Calu3 (cell line): ENCODE measurements at regions not wholly inside any gene's neighbourhood (a gene's known extent, or its start where the extent isn't known, plus 50 kb on each side); places are given as distances from the start of the nearest gene placed in this dataset.

Experiments
- BruUV-seq: library from RNA; stranded (reverse); fragments of 400-500 nt; replicated peaks from 2 replicates; lab custom pipeline; 2021; lab: Mats Ljungman, UMichigan
- CTCF ChIA-PET: fragments of 300-600 bp; sonication (Branson Sonifier 250); formaldehyde crosslinking; loops from one replicate; lab custom pipeline; 2022; ENCODE audit warnings: antibody characterized with exemption; lab: Charles Lee
- DNase-seq: peaks from one replicate; pipeline ENCODE4 v3.0.0; 2022
- H3K27ac Mint-ChIP-seq: one replicate; pipeline ENCODE4 v1.8.0; 2022; ENCODE audit warnings: mixed read lengths; ENCODE audit not compliant: unreplicated experiment
- H3K27me3 Mint-ChIP-seq: one replicate; pipeline ENCODE4 v1.8.0; 2022; ENCODE audit warnings: mixed read lengths; ENCODE audit not compliant: unreplicated experiment
- H3K36me3 Mint-ChIP-seq: one replicate; pipeline ENCODE4 v1.8.0; 2022; ENCODE audit warnings: mild to moderate bottlenecking, moderate library complexity, mixed read lengths; ENCODE audit not compliant: insufficient read depth, unreplicated experiment
- H3K4me1 Mint-ChIP-seq: one replicate; pipeline ENCODE4 v1.8.0; 2022; ENCODE audit warnings: mild to moderate bottlenecking, low read depth, mixed read lengths; ENCODE audit not compliant: unreplicated experiment
- H3K4me3 Mint-ChIP-seq: one replicate; pipeline ENCODE4 v1.8.0; 2022; ENCODE audit warnings: mild to moderate bottlenecking, low read depth, moderate library complexity, mixed read lengths; ENCODE audit not compliant: unreplicated experiment
- H3K9me3 Mint-ChIP-seq: one replicate; pipeline ENCODE4 v1.8.0; 2022; ENCODE audit warnings: low read depth, mixed read lengths; ENCODE audit not compliant: unreplicated experiment
- intact Hi-C: fragments of 100-400 bp; cut with micrococcal nuclease; formaldehyde crosslinking; loops from one replicate; pipeline ENCODE4 v1.10.0; 2022; ENCODE audit not compliant: unreplicated experiment
- TF ChIP-seq, protein P1 (sequence below): fragments of 200-600 bp; IDR thresholded peaks from one replicate; pipeline ENCODE4 v1.8.0; 2022; ENCODE audit warnings: antibody characterized with exemption; ENCODE audit not compliant: unreplicated experiment

DNA sequence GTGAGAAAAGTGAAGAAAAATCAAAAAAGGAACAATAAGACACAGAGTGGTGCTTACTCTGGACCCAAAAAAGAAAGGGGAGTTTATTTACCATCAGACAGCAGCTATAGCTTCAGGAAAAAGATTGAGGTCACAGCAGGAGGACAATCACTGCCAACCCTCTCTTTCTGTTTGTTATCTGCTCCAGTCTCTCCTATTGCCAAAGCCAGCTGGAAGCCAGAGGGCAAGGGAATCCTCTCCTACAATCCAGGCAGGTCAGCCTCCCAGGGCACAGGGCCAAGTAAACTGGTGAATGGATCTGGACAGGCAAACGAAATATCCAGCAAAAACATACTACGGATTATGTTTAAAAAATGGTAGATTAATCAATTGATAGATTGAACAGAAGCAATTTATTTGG is 306.9 kb upstream of the SLIT2 start:
- intact Hi-C loops: loop anchor here (10.0 kb wide), 1 partner anchor 300 kb away; no protein-coding TSS in a partner anchor
- no peaks in the 10 kb centered on the region for H3K4me1 Mint-ChIP-seq
- no peaks in the 10 kb centered on the region for H3K9me3 Mint-ChIP-seq
- no peak overlapping the region for H3K4me3 Mint-ChIP-seq
- TF ChIP-seq, protein P1, sequence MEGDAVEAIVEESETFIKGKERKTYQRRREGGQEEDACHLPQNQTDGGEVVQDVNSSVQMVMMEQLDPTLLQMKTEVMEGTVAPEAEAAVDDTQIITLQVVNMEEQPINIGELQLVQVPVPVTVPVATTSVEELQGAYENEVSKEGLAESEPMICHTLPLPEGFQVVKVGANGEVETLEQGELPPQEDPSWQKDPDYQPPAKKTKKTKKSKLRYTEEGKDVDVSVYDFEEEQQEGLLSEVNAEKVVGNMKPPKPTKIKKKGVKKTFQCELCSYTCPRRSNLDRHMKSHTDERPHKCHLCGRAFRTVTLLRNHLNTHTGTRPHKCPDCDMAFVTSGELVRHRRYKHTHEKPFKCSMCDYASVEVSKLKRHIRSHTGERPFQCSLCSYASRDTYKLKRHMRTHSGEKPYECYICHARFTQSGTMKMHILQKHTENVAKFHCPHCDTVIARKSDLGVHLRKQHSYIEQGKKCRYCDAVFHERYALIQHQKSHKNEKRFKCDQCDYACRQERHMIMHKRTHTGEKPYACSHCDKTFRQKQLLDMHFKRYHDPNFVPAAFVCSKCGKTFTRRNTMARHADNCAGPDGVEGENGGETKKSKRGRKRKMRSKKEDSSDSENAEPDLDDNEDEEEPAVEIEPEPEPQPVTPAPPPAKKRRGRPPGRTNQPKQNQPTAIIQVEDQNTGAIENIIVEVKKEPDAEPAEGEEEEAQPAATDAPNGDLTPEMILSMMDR: no peak
- CTCF ChIA-PET: no interaction called here
- H3K36me3 Mint-ChIP-seq: no peaks in the 10 kb centered on the region
- no peak for DNase-seq
- no peak overlapping the region for H3K27ac Mint-ChIP-seq
- no peaks in the 10 kb centered on the region for H3K27me3 Mint-ChIP-seq
- BruUV-seq: no TSS peak

DNA sequence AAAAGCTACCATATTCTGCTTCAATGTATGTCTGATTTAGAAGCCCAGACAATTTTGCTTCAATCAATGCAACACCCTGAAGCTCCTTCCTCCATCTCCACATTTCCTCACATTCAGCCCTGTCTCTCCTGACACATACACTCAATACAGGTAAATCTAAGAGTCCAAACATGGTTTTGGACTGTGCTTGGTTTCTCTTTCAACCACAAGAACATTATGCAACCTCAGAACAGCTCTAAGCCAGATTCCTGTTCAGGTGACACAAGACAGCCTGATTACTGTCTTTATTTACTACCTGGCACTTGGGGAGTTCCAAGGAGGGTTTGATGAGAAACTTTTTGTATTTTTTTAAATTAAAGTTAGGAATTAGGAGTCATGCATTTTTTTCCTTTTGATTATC is 307.5 kb upstream of the SLIT2 start:
- Mint-ChIP-seq H3K27ac (no peak overlapping the region), H3K9me3 (no peaks in the 10 kb centered on the region), H3K4me1 (no peaks in the 10 kb centered on the region), H3K4me3 (no peak overlapping the region), H3K36me3 (no peaks in the 10 kb centered on the region), H3K27me3 (no peaks in the 10 kb centered on the region)
- DNase-seq: no peak
- TF ChIP-seq, protein P1: no peak
- no TSS peak for BruUV-seq
- CTCF ChIA-PET: no interaction called here
- intact Hi-C loops: loop anchor here (10.0 kb wide), 1 partner anchor 301 kb away; no protein-coding TSS in a partner anchor

DNA sequence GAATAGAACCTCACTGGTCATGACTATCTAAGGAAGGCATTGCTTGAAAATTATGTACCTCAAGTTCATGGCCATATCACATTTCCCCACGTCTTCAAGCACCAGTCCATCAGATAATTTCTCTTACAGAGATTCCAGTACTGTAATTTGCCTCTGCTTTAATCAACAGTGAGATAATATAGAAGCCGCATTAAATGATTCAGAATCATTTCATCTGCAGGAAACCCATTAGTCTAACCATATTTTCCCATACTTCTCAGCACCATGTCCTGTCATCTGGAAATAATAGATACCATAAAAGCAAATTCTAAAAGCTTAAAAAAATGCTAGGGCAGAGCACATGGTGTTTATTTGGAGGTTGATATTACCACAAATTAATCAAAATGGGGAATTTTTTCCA is 310.3 kb upstream of the SLIT2 start:
- CTCF ChIA-PET: interaction anchor here (0.7 kb wide), 1 partner anchor 267 kb away, joined by 6 read pairs; no protein-coding TSS in a partner anchor
- H3K4me3 Mint-ChIP-seq: no peak overlapping the region
- H3K36me3 Mint-ChIP-seq: no peaks in the 10 kb centered on the region
- no peaks in the 10 kb centered on the region for H3K27me3 Mint-ChIP-seq
- intact Hi-C loops: loop anchor here (10.0 kb wide), 1 partner anchor 303 kb away; no protein-coding TSS in a partner anchor
- no peak overlapping the region for H3K27ac Mint-ChIP-seq
- no TSS peak for BruUV-seq
- DNase-seq: no peak
- no peaks in the 10 kb centered on the region for H3K9me3 Mint-ChIP-seq
- TF ChIP-seq, protein P1: no peak
- no peaks in the 10 kb centered on the region for H3K4me1 Mint-ChIP-seq

DNA sequence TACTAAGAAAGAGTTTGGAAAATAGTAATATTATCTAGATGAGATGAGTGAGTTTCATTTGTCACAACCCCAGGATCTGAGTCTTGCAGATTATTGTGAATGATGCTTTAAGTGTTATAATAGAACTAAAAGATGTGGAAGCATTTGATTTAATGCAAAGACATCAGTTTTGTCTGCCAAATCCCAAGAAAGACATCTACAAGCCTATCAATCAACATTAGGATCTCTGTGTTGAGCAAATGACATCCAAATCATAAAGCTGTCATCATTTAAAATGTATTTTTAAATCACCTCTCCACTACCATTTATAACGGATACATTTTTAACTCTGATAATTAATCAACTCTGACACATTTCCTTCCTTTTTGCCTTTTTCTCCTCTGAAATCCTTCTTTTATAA is 310.8 kb upstream of the SLIT2 start:
- BruUV-seq: no TSS peak
- intact Hi-C loops: loop anchor here (10.0 kb wide), 1 partner anchor 304 kb away; no protein-coding TSS in a partner anchor
- Mint-ChIP-seq H3K4me1 (no peaks in the 10 kb centered on the region), H3K9me3 (no peaks in the 10 kb centered on the region), H3K4me3 (no peak overlapping the region), H3K36me3 (no peaks in the 10 kb centered on the region), H3K27ac (no peak overlapping the region), H3K27me3 (no peaks in the 10 kb centered on the region)
- CTCF ChIA-PET: no interaction called here
- DNase-seq: no peak
- TF ChIP-seq, protein P1: no peak
